Osteocyte (in vitro differentiated cells): ENCODE measurements at regions not wholly inside any gene's neighbourhood (a gene's known extent, or its start where the extent isn't known, plus 50 kb on each side); places are given as distances from the start of the nearest gene placed in this dataset.
"Not testable (repeated sequence)": the region's sequence is repeated elsewhere in the genome, so short reads cannot be mapped to it uniquely, and the experiment has no call there.

Experiments
- DNase-seq: peaks from one replicate; pipeline ENCODE4 v3.0.0; 2021; ENCODE audit warnings: mixed read lengths; ENCODE audit not compliant: unreplicated experiment; ENCODE audit errors: extremely low spot score
- H3K27ac Mint-ChIP-seq: one replicate; pipeline ENCODE4 v1.8.0; 2021; ENCODE audit warnings: mild to moderate bottlenecking, mixed read lengths; ENCODE audit not compliant: unreplicated experiment
- H3K27me3 Mint-ChIP-seq: one replicate; pipeline ENCODE4 v1.8.0; 2021; ENCODE audit warnings: mixed read lengths; ENCODE audit not compliant: unreplicated experiment
- H3K36me3 Mint-ChIP-seq: one replicate; pipeline ENCODE4 v1.8.0; 2021; ENCODE audit warnings: mixed read lengths; ENCODE audit not compliant: unreplicated experiment
- H3K4me1 Mint-ChIP-seq: one replicate; pipeline ENCODE4 v1.8.0; 2021; ENCODE audit warnings: mixed read lengths; ENCODE audit not compliant: unreplicated experiment
- H3K4me3 Mint-ChIP-seq: one replicate; pipeline ENCODE4 v1.8.0; 2021; ENCODE audit warnings: mild to moderate bottlenecking, moderate library complexity, mixed read lengths; ENCODE audit not compliant: unreplicated experiment
- H3K9me3 Mint-ChIP-seq: one replicate; pipeline ENCODE4 v1.8.0; 2021; ENCODE audit warnings: mixed read lengths; ENCODE audit not compliant: unreplicated experiment
- CTCF ChIP-seq: fragments of 200-600 bp; sonication (generic); IDR thresholded peaks from 2 replicates; pipeline ENCODE4 v1.5.0; 2021; ENCODE audit warnings: antibody characterized with exemption, mild to moderate bottlenecking, moderate library complexity

- no peak for TF ChIP-seq CTCF
- peaks cover 58% of the 10 kb centered on the region for H3K4me1 Mint-ChIP-seq
- no peaks in the 10 kb centered on the region for H3K36me3 Mint-ChIP-seq
- no peak overlapping the region for H3K4me3 Mint-ChIP-seq
- DNase-seq = no peak
- no peak overlapping the region for H3K27ac Mint-ChIP-seq
- no peaks in the 10 kb centered on the region for H3K27me3 Mint-ChIP-seq
- no peaks in the 10 kb centered on the region for H3K9me3 Mint-ChIP-seq
These were observed 95.3 kb upstream of the MED13L start for GRCh38 chr12:116372815-116373214.

GRCh38 chr12:116373572-116374206 lies 96.2 kb upstream of the MED13L start:
- DNase-seq = no peak
- peaks cover 54% of the 10 kb centered on the region for H3K4me1 Mint-ChIP-seq
- no peak overlapping the region for H3K4me3 Mint-ChIP-seq
- TF ChIP-seq CTCF = no peak
- H3K27ac Mint-ChIP-seq = peak overlapping the region; percentile 14
- H3K27me3 Mint-ChIP-seq = no peaks in the 10 kb centered on the region
- H3K36me3 Mint-ChIP-seq = no peaks in the 10 kb centered on the region
- no peaks in the 10 kb centered on the region for H3K9me3 Mint-ChIP-seq

GRCh38 chr12:116374207-116374606 lies 96.7 kb upstream of the MED13L start:
- no peaks in the 10 kb centered on the region for H3K36me3 Mint-ChIP-seq
- H3K27ac Mint-ChIP-seq = no peak overlapping the region
- no peak overlapping the region for H3K4me3 Mint-ChIP-seq
- TF ChIP-seq CTCF = no peak
- no peaks in the 10 kb centered on the region for H3K9me3 Mint-ChIP-seq
- no peak for DNase-seq
- H3K4me1 Mint-ChIP-seq = peaks cover 55% of the 10 kb centered on the region
- no peaks in the 10 kb centered on the region for H3K27me3 Mint-ChIP-seq

- H3K36me3 Mint-ChIP-seq = no peaks in the 10 kb centered on the region
- no peaks in the 10 kb centered on the region for H3K9me3 Mint-ChIP-seq
- no peak for TF ChIP-seq CTCF
- H3K4me1 Mint-ChIP-seq = peaks cover 61% of the 10 kb centered on the region
- no peaks in the 10 kb centered on the region for H3K27me3 Mint-ChIP-seq
- H3K27ac Mint-ChIP-seq = no peak overlapping the region
- H3K4me3 Mint-ChIP-seq = no peak overlapping the region
- DNase-seq = no peak
These were observed 97.9 kb upstream of the MED13L start for GRCh38 chr12:116375278-116375842.

- no peaks in the 10 kb centered on the region for H3K9me3 Mint-ChIP-seq
- H3K27me3 Mint-ChIP-seq = no peaks in the 10 kb centered on the region
- TF ChIP-seq CTCF = no peak
- H3K4me3 Mint-ChIP-seq = no peak overlapping the region
- peak overlapping the region; percentile 27 for H3K27ac Mint-ChIP-seq
- peaks cover 60% of the 10 kb centered on the region for H3K4me1 Mint-ChIP-seq
- H3K36me3 Mint-ChIP-seq = no peaks in the 10 kb centered on the region
- no peak for DNase-seq
These were observed 99.1 kb upstream of the MED13L start for GRCh38 chr12:116376354-116377193.

GRCh38 chr12:116377194-116377571 lies 99.7 kb upstream of the MED13L start:
- not testable (repeated sequence) for H3K36me3 Mint-ChIP-seq, H3K9me3 Mint-ChIP-seq, H3K4me3 Mint-ChIP-seq, DNase-seq, H3K27me3 Mint-ChIP-seq, H3K27ac Mint-ChIP-seq
- H3K4me1 Mint-ChIP-seq = peaks cover 65% of the 10 kb centered on the region
